Stomach (tissue), 8 donors: ENCODE measurements at regions not wholly inside any gene's neighbourhood (a gene's known extent, or its start where the extent isn't known, plus 50 kb on each side); places are given as distances from the start of the nearest gene placed in this dataset.

Source experiments
- DNase-seq, 2 donors: peaks; one replicate each; pipeline versions ENCODE4 v3.0.0 to v3.0.0-alpha.2; 2013 to 2019
- H3K27ac ChIP-seq, 5 donors: fragments of 200-600 bp in 4 of 5; sonication (generic) in 4 of 5; one replicate each; pipeline ENCODE4 v1.5.1; 2013 to 2019; ENCODE audit warnings: mild to moderate bottlenecking in 1 of 5, moderate library complexity in 1 of 5
- H3K27me3 ChIP-seq, 3 donors: fragments of 200-600 bp; sonication (generic); one replicate each; pipeline ENCODE4 v1.5.1; 2017 to 2019; ENCODE audit warnings: mixed run types in 1 of 3
- H3K36me3 ChIP-seq, 4 donors: fragments of 200-600 bp; sonication (generic); 1 replicate in 3 of 4; 2 replicates in 1 of 4; pipeline ENCODE4 v1.5.1; 2016 to 2019
- H3K4me1 ChIP-seq, 4 donors: fragments of 200-600 bp; sonication (generic); one replicate each; pipeline ENCODE4 v1.5.1; 2016 to 2019
- H3K4me3 ChIP-seq, 4 donors: fragments of 200-600 bp; sonication (generic) in 3 of 4; one replicate each; pipeline ENCODE4 v1.5.1; 2016 to 2019; ENCODE audit warnings: mild to moderate bottlenecking in 1 of 4
- H3K9me3 ChIP-seq, 4 donors: fragments of 200-600 bp; sonication (generic); one replicate each; pipeline ENCODE4 v1.5.1; 2016 to 2019
- EP300 ChIP-seq: sonication (generic); formaldehyde crosslinking; IDR thresholded peaks from one replicate; pipeline ENCODE4 v1.6.1; 2017; ENCODE audit warnings: antibody characterized with exemption
- POLR2A ChIP-seq, 4 donors: fragments of 450-650 bp; IDR thresholded peaks; one replicate each; pipeline ENCODE4 v1.6.1; 2016; ENCODE audit warnings: antibody characterized with exemption in 4 of 4, control low read depth in 2 of 4, mild to moderate bottlenecking in 1 of 4, moderate library complexity in 1 of 4
- POLR2AphosphoS5 ChIP-seq, 3 donors: sonication (generic); formaldehyde crosslinking; IDR thresholded peaks; one replicate each; pipeline ENCODE4 v1.6.1; 2016; ENCODE audit warnings: antibody characterized with exemption in 3 of 3
- WGBS, 5 donors: extraction: QIAGEN DNeasy Blood & Tissue Kit in 3 of 5; methylation state at CpG; one replicate each; pipeline versions ENCODE4 v1.1.5 to v1.1.7; 2013 to 2018; 5-methylcytosine and 5-hydroxymethylcytosine counted together
- intact Hi-C: fragments of 100-400 bp; cut with DNase I; formaldehyde crosslinking; loops from one replicate; pipeline ENCODE4 v1.15.1; 2023; ENCODE audit warnings: low total_unique reads
- TF ChIP-seq, protein P1 (sequence below), 7 experiments: fragments of 450-650 bp in 4 of 7; fragments of 200-600 bp in 3 of 7; sonication (generic) in 3 of 7; IDR thresholded peaks; one replicate each; pipeline ENCODE4 v1.5.1; 2016 to 2019; ENCODE audit warnings: antibody characterized with exemption in 7 of 7, control low read depth in 2 of 7, mild to moderate bottlenecking in 1 of 7
- donor health status: healthy with polysubstance abuse.
- donor health status: Bipolar disorder and iron deficiency.
- donor health status: healthy.

DNA sequence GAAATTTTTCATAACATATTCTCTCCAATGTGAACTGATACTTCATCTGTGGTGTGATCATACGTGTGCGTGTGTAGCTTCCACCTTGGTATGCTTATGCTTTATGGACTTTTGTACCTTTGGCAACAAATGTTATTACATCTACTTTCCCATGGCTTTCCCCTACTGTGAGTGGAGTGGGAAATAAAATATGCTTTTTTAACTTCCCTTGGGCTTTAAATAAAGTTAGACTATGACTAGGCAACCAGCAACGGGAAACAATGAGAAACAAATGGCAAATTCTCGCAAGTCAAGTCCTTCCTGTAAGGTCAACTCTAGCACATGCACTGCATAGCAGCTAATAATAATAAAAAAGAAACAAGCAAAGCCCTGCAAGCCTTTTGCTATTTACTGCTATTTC, 205.0 kb upstream of the PDE5A start:
- WGBS, 5 donors, result 77 to 91% (median 85%) methylated on average over 4 of the region's 4 CpGs
- no peak for TF ChIP-seq EP300
- TF ChIP-seq POLR2A (IDR thresholded peaks at IDR 0.05), result no peak
- TF ChIP-seq, protein P1, sequence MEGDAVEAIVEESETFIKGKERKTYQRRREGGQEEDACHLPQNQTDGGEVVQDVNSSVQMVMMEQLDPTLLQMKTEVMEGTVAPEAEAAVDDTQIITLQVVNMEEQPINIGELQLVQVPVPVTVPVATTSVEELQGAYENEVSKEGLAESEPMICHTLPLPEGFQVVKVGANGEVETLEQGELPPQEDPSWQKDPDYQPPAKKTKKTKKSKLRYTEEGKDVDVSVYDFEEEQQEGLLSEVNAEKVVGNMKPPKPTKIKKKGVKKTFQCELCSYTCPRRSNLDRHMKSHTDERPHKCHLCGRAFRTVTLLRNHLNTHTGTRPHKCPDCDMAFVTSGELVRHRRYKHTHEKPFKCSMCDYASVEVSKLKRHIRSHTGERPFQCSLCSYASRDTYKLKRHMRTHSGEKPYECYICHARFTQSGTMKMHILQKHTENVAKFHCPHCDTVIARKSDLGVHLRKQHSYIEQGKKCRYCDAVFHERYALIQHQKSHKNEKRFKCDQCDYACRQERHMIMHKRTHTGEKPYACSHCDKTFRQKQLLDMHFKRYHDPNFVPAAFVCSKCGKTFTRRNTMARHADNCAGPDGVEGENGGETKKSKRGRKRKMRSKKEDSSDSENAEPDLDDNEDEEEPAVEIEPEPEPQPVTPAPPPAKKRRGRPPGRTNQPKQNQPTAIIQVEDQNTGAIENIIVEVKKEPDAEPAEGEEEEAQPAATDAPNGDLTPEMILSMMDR (IDR thresholded peaks at IDR 0.05), result no peak
- TF ChIP-seq POLR2AphosphoS5 (IDR thresholded peaks at IDR 0.05), result no peak
- Histone ChIP-seq H3K27me3 (no peaks in the 10 kb centered on the region), H3K27ac (no peak overlapping the region), H3K9me3 (peaks cover 0 to 3% (median 0%) of the 10 kb centered on the region in 4 donors), H3K36me3 (no peaks in the 10 kb centered on the region), H3K4me3 (no peak overlapping the region), H3K4me1 (no peaks in the 10 kb centered on the region)
- peak in 1 of 2 donors; percentile 10 for DNase-seq
- intact Hi-C loops, result no loop called here

DNA sequence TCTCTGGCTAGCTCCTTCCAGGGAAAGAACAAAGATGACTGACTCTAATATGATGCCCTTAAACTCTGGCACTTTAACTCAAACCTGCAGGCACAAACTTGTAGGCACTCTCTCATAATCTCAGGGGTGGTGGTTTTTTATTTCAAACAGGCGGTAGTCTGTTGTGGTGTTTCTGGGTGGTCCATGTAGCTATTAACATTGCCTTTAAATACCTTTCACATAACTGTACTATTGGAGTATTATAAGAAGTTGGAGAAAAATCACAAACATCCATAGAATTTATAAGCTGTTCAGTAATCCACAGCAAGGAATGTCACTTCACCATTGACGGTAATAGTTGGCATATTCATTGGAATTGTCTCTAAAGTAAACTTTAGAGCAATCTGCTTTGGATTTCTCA, 204.2 kb upstream of the PDE5A start:
- TF ChIP-seq EP300, result no peak
- no peak for TF ChIP-seq POLR2AphosphoS5 (IDR thresholded peaks at IDR 0.05)
- TF ChIP-seq, protein P1 (IDR thresholded peaks at IDR 0.05), result no peak
- no peaks in the 10 kb centered on the region for H3K4me1 ChIP-seq
- WGBS, 5 donors, result 79 to 92% (median 84%) methylated on average over 2 of the region's 2 CpGs
- H3K4me3 ChIP-seq, result no peak overlapping the region
- DNase-seq, result no peak
- no peaks in the 10 kb centered on the region for H3K27me3 ChIP-seq
- intact Hi-C loops, result no loop called here
- no peak overlapping the region for H3K27ac ChIP-seq
- H3K9me3 ChIP-seq, result no peaks in the 10 kb centered on the region
- H3K36me3 ChIP-seq, result no peaks in the 10 kb centered on the region

DNA sequence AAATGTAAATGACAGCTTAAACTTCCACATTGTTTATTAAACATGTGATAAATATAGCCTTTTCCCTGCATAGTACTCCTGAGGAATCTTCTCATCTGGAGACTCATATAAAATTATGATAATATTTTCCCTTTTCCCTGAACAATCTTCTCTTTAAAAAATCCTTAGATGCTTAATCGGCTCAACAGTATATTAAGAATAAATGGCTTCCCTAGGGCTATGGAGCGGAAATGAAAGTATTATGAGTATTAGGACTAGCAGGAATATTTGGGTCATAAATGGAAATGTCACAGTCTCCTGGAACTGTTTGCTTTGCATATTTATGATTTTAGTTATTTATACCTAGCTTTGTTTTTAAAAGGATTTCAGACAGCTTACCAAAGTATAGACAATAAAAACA, 200.7 kb upstream of the PDE5A start:
- Histone ChIP-seq H3K4me3 (no peak overlapping the region), H3K27me3 (no peaks in the 10 kb centered on the region), H3K36me3 (no peaks in the 10 kb centered on the region), H3K4me1 (no peaks in the 10 kb centered on the region), H3K27ac (no peak overlapping the region), H3K9me3 (no peaks in the 10 kb centered on the region)
- DNase-seq, result no peak
- TF ChIP-seq EP300 (no peak), POLR2AphosphoS5 (IDR thresholded peaks at IDR 0.05) (no peak), POLR2A (IDR thresholded peaks at IDR 0.05) (no peak)
- TF ChIP-seq, protein P1 (IDR thresholded peaks at IDR 0.05), result no peak
- WGBS, 5 donors, result 82 to 97% (median 90%) methylated on average over 2 of the region's 2 CpGs
- intact Hi-C loops, result no loop called here

DNA sequence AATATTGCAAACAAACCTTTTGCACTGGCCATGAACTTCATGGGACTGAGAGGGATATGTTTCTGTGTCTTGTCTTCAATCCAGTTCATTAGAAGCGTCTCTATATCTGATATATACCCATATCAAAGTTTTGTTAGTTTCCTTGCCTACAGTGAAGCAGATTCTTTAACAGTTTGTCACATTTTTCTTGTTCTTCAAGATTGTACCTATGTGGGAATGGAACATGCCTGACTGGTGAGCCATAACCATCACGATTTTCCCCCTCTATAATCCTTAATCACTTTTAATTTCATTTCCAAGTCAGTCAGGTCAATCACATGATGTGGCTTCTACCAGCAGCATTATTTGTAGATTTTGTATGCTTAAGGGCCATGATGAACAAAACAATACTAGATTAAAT, 197.1 kb upstream of the PDE5A start:
- H3K36me3 ChIP-seq, result no peaks in the 10 kb centered on the region
- TF ChIP-seq POLR2A (IDR thresholded peaks at IDR 0.05) (no peak), POLR2AphosphoS5 (IDR thresholded peaks at IDR 0.05) (no peak), EP300 (no peak)
- TF ChIP-seq, protein P1 (IDR thresholded peaks at IDR 0.05), result no peak
- H3K9me3 ChIP-seq, result no peaks in the 10 kb centered on the region
- 75 to 85% (median 81%) methylated on average over 2 of the region's 2 CpGs for WGBS, 5 donors
- no peaks in the 10 kb centered on the region for H3K4me1 ChIP-seq
- no peak overlapping the region for H3K4me3 ChIP-seq
- no peak for DNase-seq
- H3K27ac ChIP-seq, result no peak overlapping the region
- H3K27me3 ChIP-seq, result no peaks in the 10 kb centered on the region
- intact Hi-C loops, result no loop called here
